RPMI8226 (cell line): ENCODE measurements at regions not wholly inside any gene's neighbourhood (a gene's known extent, or its start where the extent isn't known, plus 50 kb on each side); places are given as distances from the start of the nearest gene placed in this dataset.
"Not testable (repeated sequence)": the region's sequence is repeated elsewhere in the genome, so short reads cannot be mapped to it uniquely, and the experiment has no call there.

ENCODE experiments used
- DNase-seq: peaks from one replicate; pipeline ENCODE4 v3.0.0-alpha.2; 2015

DNA sequence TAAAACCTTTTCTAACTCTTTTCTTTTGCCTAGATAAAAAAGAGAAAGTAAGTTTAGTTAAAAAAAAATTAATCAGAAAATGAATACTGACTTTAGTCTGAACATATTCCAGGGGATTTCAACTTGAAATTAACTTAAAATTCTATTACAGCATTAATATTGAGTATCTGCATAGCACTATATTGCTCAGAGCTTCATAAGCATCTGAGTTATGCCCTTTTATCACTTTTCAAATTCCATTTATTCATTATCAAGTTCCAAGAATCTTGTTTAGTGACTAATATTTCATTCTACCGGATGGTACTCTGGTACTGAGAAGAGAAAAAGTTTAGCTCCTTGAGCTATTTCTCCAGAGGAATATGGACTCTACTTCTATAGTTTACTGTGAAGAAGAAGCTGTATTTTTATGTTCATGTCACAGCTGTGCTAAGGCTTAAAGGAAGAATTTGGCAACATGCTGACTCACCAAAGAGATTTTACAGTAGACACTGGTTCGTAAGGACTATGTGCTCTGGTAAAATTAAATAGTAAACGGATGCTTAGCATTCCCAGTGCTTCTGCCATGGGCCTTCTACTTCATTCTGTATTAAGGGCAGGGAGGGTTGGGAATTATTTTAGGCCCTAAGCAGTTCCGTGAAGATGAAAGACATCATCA lies 285.2 kb upstream of the SEMA6A start:
- DNase-seq = no peak

DNA sequence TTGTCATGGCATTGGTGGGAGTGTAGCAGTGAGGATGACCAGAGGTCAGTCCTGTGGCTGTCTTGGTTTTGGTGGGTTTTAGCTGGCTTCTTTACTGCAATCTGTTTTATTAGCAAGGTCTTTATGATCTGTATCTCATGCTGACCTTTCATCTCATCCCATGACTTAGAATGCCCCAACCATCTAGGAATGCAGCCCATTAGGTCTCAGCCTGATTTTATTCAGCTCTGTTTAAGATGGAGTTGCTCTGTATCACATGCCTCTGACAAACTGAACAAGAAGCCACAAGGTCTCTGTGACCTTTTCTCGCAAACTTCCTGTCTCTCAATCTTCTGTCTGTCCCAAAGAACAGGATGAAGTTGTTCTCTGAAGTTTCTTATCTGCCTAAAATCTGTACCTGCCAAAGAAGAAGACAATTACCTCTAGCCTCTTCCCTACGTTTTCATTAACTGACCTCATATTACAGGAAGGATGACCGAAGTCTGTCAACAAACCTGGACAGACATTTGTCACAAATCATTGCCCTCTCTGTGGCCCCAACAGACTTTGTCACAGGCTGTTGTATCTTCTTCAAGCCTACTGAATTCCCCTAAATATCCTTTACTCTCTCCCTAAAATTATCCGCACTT lies 284.2 kb upstream of the SEMA6A start:
- DNase-seq = no peak

DNA sequence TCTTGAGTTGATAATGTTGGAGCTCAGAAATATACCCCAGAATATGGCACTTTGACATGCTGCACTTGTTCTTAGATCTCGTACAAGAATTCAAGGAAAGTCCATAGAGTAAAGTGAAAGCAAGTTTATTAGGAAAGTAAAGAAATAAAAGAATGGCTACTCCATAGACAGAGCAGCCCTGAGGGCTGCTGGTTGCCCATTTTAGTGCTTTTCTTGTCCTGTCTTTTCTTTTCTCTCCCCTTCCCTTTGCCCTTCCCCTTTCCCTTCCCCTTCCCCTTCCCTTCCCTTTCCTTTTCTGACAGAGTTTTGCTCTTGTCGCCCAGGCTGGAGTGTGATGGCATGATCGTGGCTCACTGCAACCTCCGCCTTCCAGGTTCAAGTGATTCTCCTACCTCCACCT lies 283.4 kb upstream of the SEMA6A start:
- DNase-seq = not testable (repeated sequence)

DNA sequence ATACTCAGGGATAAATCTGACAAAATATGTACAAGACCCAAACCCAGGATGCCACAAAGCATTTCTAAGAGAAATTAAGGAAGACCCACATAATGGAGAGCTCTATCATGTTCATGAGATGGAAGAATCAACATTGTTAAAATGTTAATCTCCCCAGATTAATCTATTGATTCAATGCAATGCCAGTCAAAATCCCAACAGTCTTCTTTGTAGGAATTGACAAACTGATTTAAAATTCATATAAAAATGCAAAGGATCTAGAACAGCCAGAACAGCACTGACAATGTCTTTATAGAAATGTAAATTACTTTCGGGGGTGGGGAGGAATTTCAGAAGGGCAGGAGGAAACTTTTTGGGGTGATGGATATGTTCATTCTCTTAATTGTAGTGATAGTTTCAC lies 281.6 kb upstream of the SEMA6A start:
- DNase-seq = no peak

DNA sequence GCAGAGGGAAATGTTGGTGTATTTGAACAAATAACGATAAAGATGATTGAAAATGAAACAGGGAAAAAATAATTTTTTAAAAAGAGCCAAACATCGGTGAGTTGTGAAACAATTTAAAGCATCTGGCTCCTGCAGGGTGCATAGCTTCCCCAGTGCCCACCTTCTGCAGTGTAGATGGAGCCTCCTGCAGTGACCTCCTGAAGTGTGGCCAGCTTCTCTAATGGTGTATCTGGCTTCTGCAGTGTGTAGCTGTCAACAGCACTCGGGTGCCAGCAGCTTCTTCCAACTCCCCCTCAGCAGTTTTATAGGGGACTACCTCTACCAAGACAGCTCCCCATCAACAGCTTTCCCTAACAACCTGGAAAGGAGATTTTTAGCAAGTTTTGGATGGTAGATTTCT lies 279.4 kb upstream of the SEMA6A start:
- no peak for DNase-seq

DNA sequence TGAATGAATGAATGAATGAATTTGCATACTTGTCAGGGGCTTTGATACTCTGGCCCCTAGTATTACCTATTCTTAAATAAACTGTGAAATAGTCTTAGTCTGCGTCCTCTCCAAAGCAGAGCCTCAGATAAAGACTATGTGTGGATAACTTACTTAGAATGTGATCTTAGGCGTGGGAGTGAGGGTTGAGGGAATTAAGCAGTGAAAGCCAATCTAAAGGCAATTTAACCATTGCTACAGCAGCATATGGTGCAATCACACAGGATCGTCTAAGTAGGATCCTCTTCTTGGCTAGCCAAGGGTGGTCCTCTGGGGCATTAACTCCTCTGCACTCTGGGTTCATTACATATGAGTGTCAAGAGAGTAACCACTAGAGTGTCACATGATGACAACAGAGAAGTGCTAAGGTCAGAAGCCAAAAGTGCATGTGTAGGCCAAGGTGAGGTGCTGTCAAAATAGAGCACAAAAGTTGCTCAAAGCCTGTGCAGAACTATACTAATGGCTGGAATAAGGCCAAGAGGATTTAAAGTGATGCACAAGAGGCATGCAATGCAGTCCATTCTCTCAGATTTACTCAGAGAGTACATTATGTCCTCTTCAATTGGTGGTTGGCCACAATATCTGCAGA lies 274.4 kb upstream of the SEMA6A start:
- no peak for DNase-seq

DNA sequence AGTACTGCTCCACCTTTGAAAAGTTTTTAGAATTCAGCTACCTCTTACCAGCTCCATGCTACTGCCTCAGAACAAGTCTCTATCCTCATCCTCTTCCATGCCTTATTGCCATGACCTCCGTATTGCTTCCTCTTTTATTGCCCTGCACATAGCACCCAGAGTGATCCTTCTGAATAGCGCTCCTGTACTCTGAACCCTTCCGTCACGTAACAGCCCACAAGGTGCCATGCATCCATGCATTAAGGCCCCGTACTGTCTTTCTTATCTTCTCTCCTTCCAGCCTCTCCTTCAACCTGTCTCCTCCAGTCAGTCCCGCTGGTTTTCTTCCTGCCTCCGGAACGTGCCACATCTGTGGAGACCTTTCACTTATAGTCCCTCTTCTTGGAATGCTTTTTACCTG lies 273.3 kb upstream of the SEMA6A start:
- DNase-seq = no peak

DNA sequence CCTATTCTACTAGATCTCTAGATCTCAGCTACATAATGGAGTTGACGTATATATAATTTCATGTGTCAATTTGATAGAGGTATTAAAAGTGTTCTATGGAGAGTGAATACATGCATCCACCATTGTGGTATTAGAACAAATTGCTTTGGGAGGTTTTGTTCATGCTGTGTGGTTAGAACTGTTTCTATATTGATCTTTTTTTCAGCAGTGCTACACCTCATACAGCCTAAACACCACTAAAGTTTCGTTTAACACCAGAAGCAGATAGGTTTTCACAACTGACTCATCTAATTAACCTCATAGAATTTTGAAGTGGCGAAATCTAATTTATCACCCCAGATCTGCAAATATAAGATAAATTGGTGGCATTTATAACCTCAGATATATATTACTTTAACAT lies 269.4 kb upstream of the SEMA6A start:
- no peak for DNase-seq

DNA sequence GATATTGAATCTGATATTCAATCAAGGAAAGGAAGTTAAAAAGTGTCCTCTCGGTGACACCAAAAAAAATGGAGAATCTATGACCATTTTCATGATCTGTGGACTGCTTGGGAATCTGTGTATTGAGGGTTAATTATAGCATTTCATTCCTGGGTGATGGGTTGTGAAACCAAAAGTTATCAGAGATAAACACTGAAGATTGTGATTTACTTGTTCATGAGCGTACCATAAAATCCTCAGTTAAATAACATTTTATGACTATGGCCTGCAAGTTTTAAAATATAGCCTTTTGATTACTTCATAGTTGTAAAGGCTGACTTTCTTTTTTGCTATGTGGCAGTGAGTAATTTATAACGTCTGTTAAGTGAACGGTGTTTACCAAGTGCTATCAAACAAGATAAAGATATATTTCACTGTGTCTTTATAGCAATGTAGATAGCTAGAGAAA lies 267.9 kb upstream of the SEMA6A start:
- DNase-seq = no peak

DNA sequence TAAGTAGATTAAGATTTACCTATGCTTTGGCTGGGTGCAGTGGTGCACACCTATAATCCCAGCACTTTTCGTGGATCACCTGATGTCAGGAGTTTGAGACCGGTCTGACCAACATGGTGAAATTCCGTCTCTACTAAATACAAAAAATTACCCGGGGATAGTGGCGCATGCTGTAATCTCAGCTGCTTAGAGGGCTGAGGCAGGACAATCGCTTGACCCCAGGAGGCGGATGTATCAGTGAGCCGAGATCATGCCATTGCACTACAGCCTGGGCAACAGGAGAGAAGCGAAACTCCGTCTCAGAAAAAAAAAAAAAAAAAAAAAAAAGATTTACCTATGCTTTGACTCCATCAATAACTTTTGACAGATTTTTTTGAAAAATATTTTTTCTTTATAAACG lies 267.1 kb upstream of the SEMA6A start:
- no peak for DNase-seq

DNA sequence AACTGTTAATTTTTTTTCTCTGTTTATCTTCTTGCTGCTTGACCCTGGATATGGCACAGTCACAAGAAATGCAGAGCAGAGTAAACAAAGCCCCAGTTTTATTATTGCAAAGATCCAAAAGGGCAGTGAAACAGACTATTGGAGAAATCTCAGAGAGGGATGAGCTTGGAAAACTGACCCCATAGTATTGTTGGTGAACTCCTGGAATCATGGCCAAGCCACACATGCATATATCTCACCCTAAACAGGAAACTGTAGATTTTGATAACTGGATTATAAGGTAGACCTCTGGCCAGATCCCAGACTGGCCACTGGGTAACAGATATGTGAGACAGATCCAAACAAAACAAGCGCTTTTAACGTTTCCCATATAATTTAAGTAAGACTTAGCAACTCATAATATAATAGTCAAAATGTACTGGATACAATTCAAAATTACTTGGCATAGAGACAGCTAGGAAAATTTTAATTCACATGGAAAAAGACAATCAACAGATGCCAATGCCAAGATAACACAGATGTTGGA lies 263.5 kb upstream of the SEMA6A start:
- no peak for DNase-seq

DNA sequence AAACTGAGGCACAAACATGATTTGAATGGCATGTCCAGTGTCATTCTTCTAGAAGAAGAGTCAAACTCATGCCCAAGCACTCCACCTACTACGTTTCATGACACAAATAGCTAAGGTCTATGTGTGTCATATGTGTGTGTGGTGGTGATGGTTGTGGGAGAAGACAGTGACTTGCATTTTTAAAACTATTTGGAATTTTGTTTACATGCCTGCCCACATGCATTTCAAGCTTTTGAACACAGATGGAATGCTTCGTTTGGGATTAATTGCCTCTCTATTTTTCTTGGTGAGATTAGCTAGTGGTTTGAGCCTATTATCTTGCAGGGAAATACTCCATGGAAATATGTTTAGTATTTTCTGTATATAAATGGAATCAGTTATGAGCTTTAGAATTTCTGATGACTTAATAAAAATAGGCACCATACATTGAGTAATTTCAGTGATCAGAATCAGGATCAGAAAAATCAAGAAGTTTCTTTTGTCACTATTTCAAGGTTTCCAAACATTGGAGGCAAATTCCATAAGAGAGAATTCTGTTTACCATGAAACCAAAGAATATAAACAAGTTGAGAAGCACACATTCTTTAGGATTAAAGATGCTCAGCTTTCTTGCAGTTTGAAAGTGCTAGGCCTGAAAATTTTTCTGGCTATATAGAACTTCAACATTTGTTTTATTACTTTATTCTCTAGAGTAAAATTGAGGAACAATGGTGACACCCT lies 260.3 kb upstream of the SEMA6A start:
- no peak for DNase-seq

DNA sequence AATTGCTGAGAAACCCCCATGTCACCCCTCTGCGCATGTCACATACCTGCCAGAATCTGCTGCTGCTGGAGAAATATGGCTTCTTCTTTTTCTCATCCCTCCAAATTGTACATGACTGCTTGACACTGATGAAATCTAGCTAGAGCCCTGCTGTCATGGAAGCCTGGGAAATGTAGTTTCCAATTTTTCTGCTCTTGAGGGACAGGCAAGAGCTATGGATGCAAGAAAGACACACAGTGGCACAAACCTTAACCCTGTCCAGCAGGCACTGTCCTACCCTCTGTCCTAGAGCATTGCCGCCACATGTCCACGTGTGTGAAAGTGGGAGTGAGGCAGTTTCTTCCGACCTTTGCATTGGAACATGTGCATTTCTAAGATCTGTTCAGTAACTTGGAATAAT lies 255.5 kb upstream of the SEMA6A start:
- no peak for DNase-seq

DNA sequence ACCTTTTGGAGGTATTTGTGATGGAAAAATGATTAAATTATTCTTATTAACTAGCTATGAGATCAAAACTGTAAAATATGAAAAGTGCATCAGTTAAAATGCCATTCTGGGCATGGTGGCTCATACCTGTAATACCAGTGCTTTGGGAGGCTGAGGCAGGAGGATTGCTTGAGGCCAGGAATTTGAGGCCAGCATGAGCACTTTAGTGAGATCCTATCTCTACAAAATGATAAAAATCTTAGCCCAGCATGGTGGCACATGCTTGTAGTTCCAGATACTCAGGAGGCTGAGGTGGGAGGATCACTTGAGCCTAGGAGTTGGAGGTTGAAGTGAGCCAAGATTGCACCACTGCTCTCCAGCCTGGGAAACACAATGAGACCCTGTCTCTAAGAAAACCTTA lies 252.5 kb upstream of the SEMA6A start:
- DNase-seq = no peak

DNA sequence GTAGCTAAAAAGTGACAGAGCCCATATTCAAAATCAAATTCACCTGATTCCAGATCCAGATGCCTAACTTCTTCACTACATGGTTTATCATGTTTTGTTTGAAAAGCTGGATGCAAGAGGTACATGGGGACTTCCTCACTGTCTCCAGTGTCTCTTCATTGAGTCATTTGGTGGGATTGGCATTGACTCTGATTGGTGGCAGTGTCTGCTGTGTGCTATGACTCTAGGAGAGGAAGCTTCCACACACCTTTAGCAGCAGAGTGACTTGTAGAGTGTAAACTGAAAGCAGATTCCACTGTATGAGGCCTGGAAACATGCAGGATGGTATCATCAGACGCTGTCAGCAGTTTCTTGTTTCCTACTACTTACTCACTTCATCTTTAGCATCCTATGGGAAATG lies 250.9 kb upstream of the SEMA6A start:
- no peak for DNase-seq

DNA sequence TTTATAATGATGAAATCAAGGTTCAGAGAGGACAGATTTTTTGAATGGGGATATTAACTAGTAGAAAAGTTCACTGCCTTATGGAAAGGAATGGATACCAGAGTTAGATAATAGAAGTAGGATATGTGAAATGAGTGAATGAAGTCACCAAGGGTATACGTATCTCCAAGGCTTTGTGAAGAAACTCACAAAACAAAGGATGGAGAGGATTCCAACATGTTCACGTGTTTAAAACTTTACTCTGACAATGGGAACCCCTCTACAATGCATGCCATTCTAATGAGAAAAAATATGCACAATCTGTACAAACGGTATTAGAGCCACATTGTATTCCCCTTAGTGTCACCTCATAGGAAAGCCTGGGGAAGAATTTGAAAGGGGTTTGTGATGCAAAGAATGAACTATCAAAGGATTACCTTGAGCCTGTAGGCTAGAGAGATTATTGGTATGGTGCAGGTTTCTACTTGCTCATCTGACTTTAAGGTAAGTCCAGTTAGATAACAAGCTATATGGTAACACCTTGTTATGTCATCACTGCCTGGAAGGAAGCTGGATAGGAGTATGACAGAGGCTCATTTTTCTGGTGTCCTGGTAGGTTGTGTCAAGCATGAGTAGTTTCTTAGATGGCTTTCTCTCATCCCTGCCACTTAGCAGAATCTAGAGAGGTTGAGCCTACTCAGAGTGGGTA lies 250.3 kb upstream of the SEMA6A start:
- no peak for DNase-seq

DNA sequence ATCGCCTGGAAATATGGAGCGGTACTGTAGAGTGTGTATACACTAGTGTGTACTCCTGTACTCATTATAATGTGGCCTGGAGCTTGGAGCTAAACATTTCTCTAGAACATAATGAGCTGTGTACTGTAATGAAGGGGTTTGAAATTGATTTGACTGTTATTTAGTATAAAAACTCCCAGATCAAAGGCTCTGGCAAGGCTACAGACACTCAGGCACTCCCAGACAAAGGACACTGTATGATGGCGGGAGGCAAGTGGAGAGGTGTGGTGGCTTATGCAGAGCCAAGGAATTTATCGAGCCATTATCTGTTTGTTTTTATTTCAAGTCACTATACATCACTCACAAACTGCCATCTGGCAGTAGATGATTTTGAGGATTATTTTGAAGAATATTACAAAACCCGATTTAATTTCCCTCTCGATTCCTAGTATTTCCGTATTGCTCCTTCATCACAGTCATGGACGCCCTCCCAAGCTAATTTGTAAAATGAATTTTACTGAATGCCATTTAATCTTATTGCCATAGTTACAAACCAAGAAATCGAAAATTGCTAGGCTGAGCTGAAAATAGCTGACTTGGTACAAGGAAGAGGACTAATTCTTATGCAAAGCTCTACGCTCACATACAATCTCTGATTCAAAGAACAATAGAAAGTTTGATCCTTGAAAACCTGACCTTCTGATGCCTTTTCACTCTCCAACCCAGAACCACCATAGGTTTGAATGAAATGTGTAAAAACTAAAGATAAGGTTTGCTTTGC lies 240.2 kb upstream of the SEMA6A start:
- no peak for DNase-seq

DNA sequence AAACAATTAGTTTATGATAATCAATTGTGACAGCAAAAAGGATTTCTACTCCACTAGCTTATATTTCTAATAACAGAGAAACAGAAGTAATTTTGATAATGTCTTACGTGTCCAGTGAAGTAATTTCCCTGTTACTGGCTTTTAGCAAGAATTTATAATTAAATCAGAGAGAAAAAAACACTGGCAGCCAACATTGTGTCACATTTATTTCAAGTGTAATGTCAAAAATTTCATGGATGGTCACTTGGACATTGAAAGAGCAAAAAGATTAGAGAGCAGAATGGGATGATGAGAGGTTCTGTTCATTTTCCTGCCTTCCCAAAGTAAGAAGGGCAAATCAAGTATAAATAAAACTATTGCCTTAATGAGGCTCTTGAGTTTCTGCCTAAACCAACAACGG lies 239.3 kb upstream of the SEMA6A start:
- no peak for DNase-seq

DNA sequence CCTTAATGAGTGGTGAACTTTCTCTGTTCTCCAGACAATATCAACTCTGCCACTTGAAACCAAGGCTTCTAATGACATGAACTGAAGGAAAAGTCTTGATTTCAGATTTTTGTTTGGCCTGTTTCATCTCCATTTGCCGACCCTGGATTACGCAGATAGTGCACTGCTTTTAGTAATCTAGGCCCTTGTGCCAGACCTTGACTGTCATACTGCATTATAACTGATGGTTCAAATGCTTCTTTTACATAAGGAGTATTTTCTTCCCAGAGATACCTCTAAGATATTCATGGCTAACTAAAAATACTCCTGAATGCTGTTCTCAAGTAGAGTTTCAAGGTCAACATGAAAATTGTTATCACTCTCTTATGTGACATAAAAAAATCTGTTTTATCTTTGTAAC lies 238.7 kb upstream of the SEMA6A start:
- DNase-seq = no peak

DNA sequence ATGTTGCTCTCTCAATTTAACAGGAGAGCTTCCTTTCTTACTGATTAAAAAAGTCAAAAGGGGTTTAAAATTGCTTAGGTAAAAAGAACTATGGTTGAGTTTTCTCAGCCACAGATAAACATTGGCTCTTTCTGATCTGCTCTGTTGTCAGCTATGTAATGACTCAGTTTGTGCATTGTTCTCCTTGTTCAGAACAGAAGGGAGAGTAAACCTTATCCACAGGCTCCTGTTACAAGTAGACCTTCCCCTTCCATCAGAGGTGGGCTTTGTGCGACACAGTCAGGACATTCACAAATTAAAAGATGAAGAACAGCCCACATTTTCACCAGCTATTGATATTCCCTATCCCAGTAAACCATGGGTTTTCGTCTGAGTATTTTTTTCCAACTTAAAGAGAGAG lies 236.3 kb upstream of the SEMA6A start:
- no peak for DNase-seq

DNA sequence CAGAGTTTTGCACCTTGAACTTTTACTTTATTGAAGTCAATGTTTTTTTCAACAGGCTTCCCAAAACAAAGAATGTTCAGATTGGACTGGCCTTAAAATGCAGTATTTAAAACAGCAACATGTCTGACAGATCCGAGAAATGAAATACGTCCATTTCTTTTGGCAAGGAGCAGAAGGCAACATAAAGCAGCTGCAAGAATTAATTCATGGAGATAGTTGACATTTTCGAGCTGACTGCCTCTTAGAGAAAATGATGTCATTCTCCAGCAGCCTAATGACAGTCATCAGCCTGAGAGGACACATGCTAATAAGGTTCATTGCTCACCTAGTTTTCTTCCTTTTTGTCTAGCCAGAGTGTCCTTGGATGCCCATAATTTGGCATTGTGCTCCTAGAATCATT lies 232.2 kb upstream of the SEMA6A start:
- no peak for DNase-seq

DNA sequence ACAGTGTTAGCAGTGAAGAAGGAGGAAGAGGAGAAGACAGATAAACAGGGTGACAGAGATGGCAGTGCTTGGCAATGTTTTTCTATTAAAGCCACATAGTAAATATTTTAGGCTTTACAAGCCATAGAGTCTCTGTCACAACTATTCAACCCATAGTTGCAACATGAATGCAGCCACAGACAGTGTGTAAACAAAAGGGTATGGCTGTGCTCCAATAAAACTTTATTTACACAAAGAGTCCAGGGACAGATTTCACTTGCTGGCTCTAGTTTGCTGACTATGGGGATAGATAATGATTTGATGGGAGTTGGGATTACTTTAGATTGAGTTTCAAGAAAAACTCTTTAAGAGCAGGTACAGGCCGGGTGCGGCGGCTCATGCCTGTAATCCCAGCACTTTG lies 224.8 kb upstream of the SEMA6A start:
- no peak for DNase-seq
